ENCODE measurements at regions not wholly inside any gene's neighbourhood (a gene's known extent, or its start where the extent isn't known, plus 50 kb on each side); places are given as distances from the start of the nearest gene placed in this dataset.

GRCh38 chr5:2610986-2611385, 140.5 kb downstream of the IRX2 start:
- TF ChIP-seq CTCF (IDR thresholded peaks at IDR 0.05) (no peak), POLR2A (IDR thresholded peaks at IDR 0.05) (no peak)

Measured in body of pancreas (tissue), 4 donors.